GM18868 (cell line): ENCODE measurements at regions not wholly inside any gene's neighbourhood (a gene's known extent, or its start where the extent isn't known, plus 50 kb on each side); places are given as distances from the start of the nearest gene placed in this dataset.
"Not testable (repeated sequence)": the region's sequence is repeated elsewhere in the genome, so short reads cannot be mapped to it uniquely, and the experiment has no call there.

ENCODE experiments used
- ATAC-seq: cut with Tn5 transposase; IDR thresholded peaks from one replicate; pipeline ENCODE4 v1.9.1; 2021; ENCODE audit warnings: mild to moderate bottlenecking, moderate library complexity; ENCODE audit not compliant: unreplicated experiment

DNA sequence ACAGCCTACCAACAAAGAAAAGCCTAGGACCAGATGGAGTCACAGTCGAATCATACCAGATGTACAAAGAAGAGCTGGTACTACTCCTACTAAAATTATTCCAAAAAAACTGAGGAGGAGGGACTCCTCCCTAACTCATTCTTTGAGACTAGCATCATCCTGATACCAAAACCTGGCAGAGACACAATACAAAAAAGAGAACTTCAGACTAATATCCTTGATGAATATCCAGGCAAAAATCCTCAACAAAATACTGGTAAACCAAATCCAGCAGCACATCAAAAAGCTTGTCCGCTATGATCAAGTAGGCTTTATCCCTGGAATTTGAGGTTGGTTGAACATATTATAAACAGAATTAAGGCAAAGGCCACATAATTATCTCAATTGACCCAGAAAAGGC, 900.4 kb upstream of the ARRDC3 start:
- ATAC-seq: no peak

DNA sequence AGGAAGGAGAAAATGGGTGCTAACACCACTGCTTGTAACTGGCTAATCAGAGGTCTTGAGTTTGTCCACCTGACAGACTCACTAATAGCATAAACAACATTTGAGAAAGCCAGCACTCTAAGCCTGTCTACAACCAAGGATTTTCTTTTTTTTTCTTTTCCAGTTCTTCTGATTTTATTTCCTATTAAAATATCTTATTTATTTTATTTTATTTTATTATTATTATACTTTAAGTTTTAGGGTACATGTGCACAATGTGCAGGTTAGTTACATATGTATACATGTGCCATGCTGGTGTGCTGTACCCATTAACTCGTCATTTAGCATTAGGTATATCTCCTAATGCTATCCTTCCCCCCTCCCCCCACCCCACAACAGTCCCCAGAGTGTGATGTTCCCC, 888.6 kb upstream of the ARRDC3 start:
- ATAC-seq: not testable (repeated sequence)

DNA sequence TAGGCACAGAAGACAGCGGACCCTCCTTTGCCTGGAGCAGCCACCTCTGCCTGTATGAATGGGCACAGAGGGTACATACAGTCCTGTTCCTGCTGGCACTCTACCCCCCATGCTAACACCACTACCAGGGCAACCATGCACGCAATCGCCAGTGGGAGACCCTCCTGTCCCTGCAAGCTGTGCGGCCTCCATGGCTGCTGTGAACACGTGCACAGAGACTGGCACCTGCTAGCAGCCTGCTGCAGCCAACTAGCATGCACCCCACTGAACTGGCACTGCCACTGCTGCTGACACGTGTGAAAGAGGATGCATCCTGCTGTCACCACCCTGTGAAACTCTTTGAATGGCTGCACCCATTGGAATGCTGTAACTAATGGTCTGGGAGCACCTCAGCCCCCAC, 885.2 kb upstream of the ARRDC3 start:
- no peak for ATAC-seq

DNA sequence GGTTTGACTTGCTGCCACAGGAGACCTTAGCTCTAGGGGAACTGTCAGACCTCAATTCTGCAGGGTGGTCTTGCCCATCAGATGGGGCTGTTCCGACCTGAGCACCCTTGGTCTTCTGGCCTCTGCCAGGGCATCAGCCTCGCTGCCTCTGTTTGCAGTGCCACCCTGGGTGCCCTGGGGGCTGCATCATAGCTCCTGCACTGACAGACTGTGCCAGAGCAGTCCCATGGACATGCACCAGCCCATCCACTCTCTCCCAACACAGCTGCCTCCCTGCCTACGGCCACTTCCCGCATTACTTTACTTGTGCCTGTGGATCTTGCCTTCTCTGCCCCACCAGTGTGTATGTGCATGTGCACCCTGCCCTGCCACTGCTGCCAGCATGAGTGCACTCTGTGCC, 884.7 kb upstream of the ARRDC3 start:
- no peak for ATAC-seq

DNA sequence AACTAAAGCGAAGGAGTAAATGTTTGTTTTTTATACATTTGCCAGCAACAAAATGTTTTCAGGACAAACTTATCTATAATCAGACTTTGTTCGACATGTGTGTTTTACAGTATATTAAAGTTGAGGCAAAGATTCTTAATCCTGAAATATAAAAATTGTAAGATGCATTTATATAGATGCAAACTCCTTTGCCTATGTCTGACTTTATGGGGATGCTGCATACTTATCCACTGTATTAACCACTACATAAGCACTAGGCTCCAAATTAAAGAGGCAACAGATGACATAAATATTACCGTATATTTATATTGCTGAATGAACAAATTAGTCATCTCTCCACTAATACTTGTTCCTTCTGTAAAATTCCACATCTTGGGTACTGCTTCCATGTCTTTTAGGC, 882.7 kb upstream of the ARRDC3 start:
- ATAC-seq: no peak

DNA sequence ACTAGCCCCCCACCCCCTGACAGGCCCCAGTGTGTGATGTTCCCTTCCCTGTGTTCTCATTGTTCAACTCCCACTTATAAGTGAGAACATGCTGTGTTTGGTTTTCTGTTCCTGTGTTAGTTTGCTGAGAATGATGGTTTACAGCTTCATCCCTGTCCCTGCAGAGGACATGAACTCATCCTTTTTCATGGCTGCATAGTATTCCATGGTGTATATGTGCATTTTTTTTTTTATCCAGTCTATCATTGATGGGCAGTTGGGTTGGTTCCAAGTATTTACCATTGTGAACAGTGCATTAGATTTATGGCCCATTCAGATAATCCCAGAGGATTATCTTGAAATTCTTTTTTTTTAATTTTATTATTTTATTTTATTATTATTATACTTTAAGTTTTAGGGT, 872.5 kb upstream of the ARRDC3 start:
- ATAC-seq: not testable (repeated sequence)

DNA sequence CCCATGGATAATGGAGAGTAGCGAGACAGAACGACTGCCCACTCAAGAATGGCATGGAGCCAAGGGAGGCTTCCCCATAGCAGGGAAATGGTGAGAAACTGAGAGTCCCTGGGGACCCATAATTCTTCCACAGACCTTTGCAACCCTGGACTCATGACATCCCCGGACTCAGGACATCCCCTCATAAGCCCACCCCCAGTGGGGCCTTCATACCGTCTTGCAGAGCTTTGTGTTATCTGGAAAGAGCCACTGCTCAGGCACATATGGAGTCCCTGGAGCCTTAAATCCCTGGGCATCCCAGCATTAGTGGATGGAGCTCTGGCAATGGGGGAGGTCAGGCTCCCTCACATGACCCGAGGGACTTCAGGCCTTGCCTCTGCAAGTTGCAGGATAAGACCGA, 865.4 kb upstream of the ARRDC3 start:
- ATAC-seq: no peak

DNA sequence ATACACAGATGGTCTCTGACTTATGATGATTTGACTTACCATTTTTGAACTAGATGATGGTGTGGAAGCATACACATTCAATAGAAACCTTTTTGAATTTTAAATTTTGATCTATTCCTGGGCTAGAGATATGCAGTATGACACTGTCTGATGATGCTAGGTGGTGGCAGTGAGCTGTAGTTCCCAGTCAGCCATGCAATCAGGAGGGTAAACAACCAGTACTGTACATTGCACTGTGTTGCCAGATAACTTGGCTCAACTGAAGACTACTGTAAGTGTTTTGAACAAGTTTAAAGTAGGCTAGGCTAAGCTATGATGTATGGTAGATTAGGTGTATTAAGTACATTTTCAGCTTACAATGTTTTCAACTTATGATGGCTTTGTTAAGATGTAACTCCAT, 859.1 kb upstream of the ARRDC3 start:
- ATAC-seq: no peak

DNA sequence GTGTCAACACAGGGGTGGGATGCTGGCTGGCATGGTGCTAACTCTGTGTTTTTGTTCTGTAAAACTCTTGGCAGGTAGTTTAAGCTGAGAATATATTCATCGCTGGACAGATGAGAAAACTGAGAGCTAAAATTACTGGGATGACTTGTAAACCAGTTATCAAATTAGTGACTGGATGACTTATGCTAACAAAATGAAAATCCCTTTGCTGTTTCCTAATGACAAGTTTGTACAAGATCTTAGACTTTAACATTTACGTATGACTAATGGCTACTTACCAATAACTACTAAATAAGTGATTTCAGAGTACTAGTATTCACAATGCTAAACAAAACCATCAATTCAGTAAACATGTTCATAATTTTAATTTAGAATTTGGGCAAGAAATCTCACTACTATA, 854.8 kb upstream of the ARRDC3 start:
- ATAC-seq: no peak

DNA sequence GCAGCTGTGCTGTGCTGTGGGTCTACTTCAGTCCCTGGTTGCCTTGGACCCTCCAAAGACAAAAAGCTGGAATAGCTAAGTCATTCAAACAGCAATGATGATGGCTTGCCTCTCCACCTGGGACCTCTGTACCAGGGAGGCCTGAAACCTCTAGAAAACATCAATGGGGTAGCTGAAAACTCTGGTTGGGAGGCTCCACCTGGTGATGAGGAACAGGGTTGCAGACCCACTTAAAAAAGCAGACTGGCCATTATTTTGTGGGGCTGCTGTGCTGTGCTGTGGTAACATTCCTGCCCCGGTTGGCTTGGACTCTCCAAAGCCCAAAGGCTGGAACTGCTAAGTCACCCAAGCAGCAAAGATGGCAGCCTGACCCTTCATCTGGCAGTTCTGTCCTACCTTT, 839.3 kb upstream of the ARRDC3 start:
- no peak for ATAC-seq

DNA sequence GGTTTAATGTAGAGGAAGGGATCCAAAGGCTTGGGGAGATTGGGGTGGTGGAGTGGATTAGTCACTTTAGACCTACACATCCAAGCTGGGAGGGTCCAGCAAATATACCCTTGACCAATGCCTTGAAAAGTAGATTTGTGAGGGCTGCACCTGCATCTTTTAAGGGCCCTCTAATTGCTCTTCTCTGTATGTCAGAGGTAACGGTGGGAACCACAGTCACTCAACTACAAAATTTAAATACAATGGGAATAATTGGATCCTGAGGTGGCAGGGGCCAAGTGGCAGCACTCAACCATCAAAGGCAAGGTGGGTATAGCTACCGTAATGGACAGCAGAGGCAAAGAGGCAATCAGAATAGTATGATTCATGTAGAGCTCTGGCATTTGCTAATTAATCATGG, 833.7 kb upstream of the ARRDC3 start:
- ATAC-seq: not testable (repeated sequence)

DNA sequence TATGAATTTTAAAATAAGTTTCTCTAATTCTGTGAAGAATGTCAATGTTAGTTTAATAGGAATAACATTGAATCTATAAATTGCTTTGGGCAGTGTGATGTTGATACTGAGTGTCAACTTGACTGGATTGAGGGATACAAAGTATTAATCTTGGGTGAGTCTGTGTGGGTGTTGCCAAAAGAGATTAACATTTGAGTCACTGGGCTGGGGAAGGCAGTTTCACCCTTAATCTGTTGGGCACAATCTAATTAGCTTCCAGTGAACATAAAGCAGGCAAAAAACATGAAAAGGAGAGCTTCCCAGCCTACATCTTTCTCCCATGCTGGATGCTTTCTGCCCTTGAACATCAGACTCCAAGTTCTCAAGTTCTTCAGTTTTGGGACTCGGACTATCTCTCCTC, 832.0 kb upstream of the ARRDC3 start:
- ATAC-seq: no peak

DNA sequence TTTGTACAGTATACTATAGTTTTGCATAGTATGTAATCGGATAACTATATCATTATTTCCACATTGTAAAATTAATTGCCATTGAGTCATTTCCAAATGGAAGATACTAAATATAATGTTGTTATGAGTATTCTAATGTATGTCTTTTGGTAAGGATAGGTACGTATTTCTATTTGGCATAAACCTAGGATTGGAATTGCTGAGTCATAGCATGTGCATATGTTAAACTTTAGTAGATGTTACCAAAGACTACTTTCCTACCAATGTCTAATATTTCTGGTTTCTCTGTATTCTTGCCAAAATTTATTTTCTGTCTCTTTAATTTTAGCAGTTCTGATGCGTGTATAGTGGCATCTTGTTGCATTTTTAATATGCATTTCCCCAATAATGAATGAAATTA, 825.1 kb upstream of the ARRDC3 start:
- ATAC-seq: no peak

DNA sequence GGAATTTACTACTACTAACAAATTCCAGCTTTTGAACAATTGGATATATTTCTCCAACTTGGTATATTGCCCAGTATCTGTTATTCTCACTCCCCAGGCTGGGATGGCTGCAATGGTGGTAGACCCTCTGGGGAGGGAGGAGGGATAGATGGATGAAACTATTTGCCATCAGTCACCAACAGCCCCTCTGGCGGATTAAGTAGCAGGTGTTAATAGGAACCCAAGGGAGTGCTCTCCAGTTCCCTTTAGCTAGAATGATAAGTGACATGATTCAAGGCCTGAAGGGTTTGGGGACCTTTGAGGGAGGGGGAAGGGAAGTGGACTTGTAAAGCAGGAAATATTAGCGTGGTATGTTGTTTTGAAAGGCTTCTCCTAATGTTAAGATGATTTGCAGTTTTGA, 824.0 kb upstream of the ARRDC3 start:
- no peak for ATAC-seq

DNA sequence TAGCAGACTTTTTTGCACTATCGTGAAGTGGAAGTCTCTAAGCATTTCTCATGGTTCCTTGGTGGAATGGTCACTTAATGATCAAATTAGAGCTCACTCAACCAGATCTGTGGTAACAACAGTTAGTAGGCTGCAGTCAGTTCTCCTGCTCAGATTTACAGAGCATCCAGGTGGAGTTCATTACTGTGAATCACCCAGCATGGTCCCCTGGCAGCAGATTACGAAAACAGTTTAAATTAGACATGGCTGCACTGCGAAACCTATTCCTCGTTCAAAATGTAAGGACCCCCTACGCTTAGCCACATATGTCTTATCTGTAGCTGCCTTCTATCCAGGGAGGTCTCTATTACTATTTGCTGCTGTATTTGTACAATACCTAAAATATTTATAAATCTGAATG, 823.6 kb upstream of the ARRDC3 start:
- ATAC-seq: no peak

DNA sequence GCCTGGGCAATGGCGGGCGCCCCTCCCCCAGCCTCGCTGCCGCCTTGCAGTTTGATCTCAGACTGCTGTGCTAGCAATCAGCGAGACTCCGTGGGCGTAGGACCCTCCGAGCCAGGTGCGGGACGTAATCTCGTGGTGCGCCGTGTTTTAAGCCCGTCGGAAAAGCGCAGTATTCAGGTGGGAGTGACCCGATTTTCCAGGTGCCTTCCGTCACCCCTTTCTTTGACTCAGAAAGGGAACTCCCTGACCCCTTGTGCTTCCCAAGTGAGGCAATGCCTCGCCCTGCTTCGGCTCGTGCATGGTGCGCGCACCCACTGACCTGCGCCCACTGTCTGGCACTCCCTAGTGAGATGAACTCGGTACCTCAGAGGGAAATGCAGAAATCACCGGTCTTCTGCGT, 815.9 kb upstream of the ARRDC3 start:
- not testable (repeated sequence) for ATAC-seq

DNA sequence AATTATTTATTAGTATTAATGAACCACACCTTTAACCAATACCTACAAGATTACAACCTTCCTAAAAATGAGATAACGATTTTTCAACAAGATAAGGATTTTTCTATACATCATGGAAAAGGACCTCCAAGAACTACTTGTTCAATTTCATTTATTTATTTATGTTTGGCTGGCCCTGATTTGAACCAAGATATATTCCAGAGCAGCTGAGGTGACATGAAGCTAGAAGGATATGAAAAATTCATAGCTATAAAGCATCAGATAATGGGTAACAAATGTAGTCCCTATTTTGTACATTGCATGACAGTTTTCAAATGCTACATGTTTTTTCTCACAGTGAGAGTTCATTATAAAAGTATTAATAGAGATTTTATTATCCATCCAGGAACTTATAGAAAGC, 798.5 kb upstream of the ARRDC3 start:
- no peak for ATAC-seq

DNA sequence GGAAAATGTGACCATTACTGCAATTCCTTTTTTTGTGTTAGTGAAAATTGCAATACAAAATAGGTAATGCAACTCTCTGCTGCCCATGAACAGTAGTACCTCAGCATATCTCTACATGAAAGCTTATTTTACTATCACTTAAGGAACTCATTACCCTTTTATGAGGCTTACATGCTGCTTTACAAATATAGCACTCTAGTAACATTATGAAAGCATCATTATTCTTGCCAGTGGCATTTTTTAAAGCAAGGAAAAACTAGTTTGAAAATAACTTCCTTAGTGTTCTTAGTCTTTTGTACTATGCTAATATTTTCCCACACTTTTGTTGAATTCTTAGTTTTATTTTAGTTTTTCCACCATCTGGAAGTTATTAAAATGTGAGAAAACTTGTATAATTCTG, 797.3 kb upstream of the ARRDC3 start:
- ATAC-seq: no peak

DNA sequence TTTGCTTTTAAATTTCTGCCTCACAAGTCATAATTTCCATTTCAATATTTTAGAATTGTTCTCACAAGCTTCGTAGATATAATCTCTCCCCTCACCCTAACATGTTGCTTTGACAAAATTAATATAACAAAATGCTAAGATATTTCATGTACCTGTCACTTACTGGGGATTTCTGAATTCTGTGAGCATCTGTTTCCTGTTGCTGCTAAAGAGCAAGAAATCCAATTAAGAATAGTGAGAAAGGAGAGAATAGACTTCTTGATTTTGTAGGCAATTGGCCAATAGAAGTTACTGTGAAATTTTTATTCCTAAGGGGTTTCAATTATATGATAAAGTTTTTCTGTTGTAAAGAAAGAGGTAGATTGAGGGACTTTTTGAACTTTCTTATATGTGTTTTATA, 796.5 kb upstream of the ARRDC3 start:
- ATAC-seq: no peak

DNA sequence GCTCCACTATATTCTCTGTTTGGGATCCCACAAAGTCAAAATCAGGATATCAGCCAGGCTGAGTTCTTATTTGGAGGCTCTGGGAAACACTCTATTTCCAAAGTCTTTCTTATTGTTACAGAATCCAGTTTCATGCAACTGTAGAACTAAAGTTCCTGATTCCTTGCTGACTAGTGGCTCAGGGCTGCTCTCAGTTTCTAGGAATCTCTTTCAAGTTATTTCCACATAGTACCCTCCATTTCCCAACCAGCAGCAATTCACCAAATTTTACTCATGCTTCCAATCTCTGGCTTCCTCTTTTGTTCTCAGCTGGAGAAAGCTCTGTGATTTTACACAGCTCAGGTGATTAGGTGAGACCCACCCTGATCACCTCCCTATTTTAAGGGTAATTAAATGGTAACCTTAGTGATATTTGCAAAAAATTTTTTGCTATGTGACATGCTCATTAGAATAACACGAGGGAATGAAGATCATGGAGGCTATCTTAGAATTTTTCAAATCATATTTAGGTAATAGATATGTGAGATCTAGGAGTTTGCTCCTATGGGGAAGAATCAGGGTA, 794.9 kb upstream of the ARRDC3 start:
- no peak for ATAC-seq

DNA sequence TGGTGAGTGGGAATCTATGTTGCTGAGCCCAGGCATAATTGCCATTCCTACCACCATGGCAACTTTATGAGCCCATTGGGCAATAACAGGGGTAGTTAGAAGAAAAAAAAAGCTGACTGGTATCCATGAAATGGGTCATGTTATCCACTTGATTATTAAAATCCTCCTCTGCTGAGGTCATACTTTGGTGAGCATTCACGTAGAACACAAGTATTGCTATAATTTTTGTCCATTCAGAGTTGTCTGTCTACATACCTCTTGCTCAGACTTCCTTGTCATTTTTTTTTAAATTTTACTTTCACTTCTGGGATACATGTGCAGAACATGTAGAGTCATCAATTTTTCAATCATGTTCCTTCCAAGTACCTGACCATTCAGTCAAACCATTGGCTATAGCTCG, 780.8 kb upstream of the ARRDC3 start:
- ATAC-seq: no peak

DNA sequence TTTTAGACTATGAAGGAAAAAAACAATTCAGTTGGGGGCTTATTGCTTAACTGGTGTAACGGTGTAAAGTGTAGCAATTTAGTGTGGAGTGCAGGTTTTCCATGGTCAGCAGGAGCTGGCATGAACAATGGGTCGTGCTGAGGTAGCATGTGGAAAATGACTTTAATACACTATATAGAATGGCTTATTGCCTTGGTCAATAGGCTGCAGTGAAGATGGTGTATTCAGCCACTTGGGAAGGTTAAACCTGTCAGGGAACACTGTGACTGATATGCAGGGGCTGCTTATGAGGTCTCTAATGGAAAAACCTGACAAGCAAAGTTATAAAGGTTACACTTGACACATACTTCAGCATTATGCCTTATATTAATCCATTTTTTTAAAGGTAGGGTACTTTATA, 764.7 kb upstream of the ARRDC3 start:
- no peak for ATAC-seq

DNA sequence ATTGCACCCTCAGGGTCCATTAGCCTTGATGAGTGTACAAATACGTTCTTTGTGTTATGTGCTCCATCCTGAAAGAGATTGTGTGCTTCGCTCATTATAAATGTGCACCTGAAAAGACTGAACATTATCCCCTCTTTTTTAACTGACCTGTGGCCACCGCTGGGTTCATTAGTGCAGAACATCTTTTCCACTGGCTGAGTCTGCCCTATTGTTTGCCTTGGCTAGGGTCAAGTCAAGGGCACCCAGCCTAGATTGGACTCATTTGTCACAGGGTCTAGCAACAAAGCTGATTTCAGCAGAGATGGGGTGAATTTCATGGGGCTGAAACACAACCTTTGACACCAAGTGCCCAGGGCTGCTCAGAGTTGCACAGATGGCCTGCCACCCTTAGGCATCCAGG, 764.1 kb upstream of the ARRDC3 start:
- no peak for ATAC-seq

DNA sequence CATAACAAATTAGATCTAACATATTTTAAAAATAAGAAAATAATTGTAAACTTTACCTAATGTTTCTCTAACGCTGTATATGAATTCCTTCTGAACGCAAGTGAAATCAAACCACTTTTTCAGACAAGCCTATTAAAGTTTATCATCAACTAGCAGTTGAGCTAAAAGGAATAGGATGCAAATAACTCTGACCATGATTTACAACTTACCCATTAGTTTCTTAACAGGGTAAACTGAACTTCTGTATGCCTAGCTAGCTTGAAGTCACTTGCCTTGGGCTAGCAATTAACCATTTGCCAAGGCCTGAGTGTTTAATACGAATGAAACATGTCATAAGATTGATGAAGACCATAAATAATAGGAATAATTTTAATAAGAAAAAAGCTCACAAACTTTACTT, 762.7 kb upstream of the ARRDC3 start:
- ATAC-seq: no peak
